GM12875 (cell line): ENCODE measurements at regions not wholly inside any gene's neighbourhood (a gene's known extent, or its start where the extent isn't known, plus 50 kb on each side); places are given as distances from the start of the nearest gene placed in this dataset.

Experiments
- H3K4me3 ChIP-seq: one replicate; pipeline ENCODE4 v1.5.1; 2011; ENCODE audit warnings: low read depth, low read length, control low read depth
- TF ChIP-seq, protein P1 (sequence below): IDR thresholded peaks from 2 replicates; pipeline ENCODE4 v1.5.1; 2011; ENCODE audit warnings: low read depth, mild to moderate bottlenecking, control low read depth, inconsistent platforms, low read length, moderate library complexity, borderline replicate concordance; ENCODE audit not compliant: insufficient read depth

- H3K4me3 ChIP-seq: no peak overlapping the region
- TF ChIP-seq, protein P1, sequence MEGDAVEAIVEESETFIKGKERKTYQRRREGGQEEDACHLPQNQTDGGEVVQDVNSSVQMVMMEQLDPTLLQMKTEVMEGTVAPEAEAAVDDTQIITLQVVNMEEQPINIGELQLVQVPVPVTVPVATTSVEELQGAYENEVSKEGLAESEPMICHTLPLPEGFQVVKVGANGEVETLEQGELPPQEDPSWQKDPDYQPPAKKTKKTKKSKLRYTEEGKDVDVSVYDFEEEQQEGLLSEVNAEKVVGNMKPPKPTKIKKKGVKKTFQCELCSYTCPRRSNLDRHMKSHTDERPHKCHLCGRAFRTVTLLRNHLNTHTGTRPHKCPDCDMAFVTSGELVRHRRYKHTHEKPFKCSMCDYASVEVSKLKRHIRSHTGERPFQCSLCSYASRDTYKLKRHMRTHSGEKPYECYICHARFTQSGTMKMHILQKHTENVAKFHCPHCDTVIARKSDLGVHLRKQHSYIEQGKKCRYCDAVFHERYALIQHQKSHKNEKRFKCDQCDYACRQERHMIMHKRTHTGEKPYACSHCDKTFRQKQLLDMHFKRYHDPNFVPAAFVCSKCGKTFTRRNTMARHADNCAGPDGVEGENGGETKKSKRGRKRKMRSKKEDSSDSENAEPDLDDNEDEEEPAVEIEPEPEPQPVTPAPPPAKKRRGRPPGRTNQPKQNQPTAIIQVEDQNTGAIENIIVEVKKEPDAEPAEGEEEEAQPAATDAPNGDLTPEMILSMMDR: no peak
Observed at GRCh38 chr11:15412054-15412453, 297.3 kb downstream of the INSC start.

DNA sequence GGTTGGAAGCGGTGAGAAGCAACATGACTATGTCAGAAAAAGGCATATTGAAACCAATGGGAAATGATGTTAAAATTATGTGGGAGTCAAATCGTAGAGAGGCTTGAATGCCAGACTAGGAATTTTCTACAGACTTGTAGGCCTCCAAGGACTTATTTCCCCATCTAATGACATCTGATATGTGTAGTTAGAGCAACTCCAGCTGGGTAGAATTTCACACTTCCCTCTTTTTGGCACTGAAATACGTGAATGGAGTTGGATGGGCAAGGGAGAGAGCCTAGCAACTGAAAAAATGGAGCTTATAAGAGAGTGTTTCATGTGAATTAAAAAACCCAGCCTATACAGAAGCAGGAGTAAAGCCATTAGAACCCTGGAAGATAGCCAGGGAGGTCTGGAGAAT is 304.2 kb downstream of the INSC start:
- no peak overlapping the region for H3K4me3 ChIP-seq
- TF ChIP-seq, protein P1: no peak

DNA sequence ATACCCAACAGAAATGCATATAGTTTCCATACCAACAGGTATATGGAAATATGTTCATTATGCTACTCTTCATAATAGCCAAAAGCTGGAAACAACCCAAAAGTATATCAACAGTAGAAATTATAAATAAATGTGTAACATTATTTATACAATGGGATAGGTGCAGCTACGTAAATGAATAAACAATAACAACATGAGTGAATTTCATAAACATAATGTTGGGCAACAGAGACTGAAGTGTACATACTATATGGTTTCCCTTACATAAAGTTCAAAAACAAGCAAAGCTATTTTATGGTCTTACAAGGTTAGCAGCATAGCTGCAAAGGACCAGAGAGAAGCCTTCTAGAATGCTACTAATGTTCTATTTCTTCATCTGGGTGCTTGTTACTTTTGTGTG is 305.0 kb downstream of the INSC start:
- no peak overlapping the region for H3K4me3 ChIP-seq
- TF ChIP-seq, protein P1: no peak

- no peak overlapping the region for H3K4me3 ChIP-seq
- TF ChIP-seq, protein P1: no peak
Observed at GRCh38 chr11:15430381-15430780, 315.7 kb downstream of the INSC start.

DNA sequence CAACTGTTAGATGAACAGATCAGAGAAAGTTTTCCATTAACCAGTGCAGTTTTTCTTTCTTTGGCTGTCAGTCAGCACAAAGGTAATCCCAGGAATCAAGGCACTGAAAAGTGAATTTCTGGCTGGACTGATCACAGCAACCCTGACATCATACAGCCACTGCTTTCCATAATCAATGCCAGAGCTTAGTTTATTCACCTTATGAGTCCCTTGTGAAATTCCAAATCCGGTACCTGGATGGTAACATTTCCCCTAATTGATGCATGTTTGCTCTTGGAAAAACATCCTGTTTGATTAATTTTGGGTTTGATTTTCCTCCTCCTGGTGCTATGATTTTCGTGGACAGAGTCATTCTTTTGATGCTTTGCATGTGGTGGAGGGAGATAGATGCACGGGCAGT is 319.8 kb downstream of the INSC start:
- no peak overlapping the region for H3K4me3 ChIP-seq
- TF ChIP-seq, protein P1: no peak

DNA sequence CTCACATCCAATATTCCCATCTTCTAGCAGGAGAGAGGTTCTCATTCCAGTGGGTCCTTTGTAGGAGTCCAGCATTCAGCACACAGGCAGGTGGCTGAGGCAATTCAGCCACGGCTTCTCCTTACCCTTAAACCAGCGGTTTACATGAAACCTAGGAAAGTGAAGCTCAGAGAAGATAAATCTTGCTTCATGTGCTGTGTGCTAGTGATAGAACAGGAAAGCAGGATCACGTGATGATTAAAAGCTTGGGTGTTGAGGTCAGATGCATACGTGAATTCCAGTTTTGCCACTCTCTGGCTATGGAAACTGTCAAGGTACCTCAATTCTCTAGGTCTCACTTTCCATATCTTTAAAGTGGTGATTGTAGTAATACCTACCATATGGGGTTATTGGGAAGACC is 331.6 kb downstream of the INSC start:
- TF ChIP-seq, protein P1: no peak
- H3K4me3 ChIP-seq: no peak overlapping the region

DNA sequence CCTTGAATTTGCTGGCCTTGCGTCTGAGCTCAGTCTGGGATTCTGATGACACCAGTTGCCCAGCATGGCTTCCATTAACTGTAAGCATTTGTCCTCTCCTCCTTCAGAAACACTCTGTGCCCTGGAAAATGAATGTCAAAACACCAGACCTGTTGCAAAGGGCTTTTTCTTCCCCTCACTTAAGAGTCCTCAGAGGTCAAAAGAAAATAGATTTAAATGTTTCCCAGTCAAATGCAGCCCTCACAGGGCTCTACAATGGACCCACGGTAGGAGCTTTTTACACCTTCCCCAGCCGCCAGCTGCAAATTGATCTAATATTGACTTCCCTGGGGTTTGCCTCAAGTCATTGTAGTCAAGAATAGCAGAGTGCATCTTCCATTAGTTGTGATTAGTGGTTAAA is 332.2 kb downstream of the INSC start:
- TF ChIP-seq, protein P1: no peak
- no peak overlapping the region for H3K4me3 ChIP-seq
